RWPE2 (cell line): ENCODE measurements at regions not wholly inside any gene's neighbourhood (a gene's known extent, or its start where the extent isn't known, plus 50 kb on each side); places are given as distances from the start of the nearest gene placed in this dataset.

Source experiments
- ATAC-seq: fragments of 200-7000 bp; cut with Tn5 transposase; 3 replicates; pipeline ENCODE4 v1.9.1; 2021; ENCODE audit warnings: low read depth
- DNase-seq: peaks from one replicate; pipeline ENCODE4 v3.0.0-alpha.2; 2020; ENCODE audit warnings: low spot score
- H3K27ac ChIP-seq: fragments of 450-650 bp; 2 replicates; pipeline ENCODE4 v1.5.1; 2017; ENCODE audit warnings: mild to moderate bottlenecking; ENCODE audit not compliant: poor library complexity, severe bottlenecking
- H3K27me3 ChIP-seq: fragments of 250-450 bp; sonication (Bioruptor Pico); 2 replicates; pipeline ENCODE4 v1.5.1; 2021; ENCODE audit warnings: mild to moderate bottlenecking, moderate library complexity; ENCODE audit not compliant: insufficient read depth, poor library complexity, severe bottlenecking
- H3K36me3 ChIP-seq: fragments of 250-450 bp; sonication (Bioruptor Pico); 2 replicates; pipeline ENCODE4 v1.5.1; 2020; ENCODE audit warnings: low read depth, mild to moderate bottlenecking, moderate library complexity
- H3K4me1 ChIP-seq: fragments of 250-450 bp; sonication (Bioruptor Pico); 2 replicates; pipeline ENCODE4 v1.5.1; 2021; ENCODE audit warnings: mild to moderate bottlenecking, moderate library complexity; ENCODE audit not compliant: insufficient read depth, poor library complexity, severe bottlenecking
- H3K4me3 ChIP-seq: fragments of 250-450 bp; sonication (Bioruptor Pico); 2 replicates; pipeline ENCODE4 v1.5.1; 2021; ENCODE audit warnings: mild to moderate bottlenecking, moderate library complexity; ENCODE audit not compliant: severe bottlenecking
- H3K9me3 ChIP-seq: fragments of 250-450 bp; sonication (Bioruptor Pico); 2 replicates; pipeline ENCODE4 v1.5.1; 2021; ENCODE audit warnings: mild to moderate bottlenecking, moderate library complexity; ENCODE audit not compliant: severe bottlenecking
- CTCF ChIP-seq: fragments of 450-650 bp; IDR thresholded peaks from one replicate; pipeline ENCODE4 v1.5.1; 2017; ENCODE audit warnings: mild to moderate bottlenecking, moderate library complexity; ENCODE audit not compliant: poor library complexity, severe bottlenecking

DNA sequence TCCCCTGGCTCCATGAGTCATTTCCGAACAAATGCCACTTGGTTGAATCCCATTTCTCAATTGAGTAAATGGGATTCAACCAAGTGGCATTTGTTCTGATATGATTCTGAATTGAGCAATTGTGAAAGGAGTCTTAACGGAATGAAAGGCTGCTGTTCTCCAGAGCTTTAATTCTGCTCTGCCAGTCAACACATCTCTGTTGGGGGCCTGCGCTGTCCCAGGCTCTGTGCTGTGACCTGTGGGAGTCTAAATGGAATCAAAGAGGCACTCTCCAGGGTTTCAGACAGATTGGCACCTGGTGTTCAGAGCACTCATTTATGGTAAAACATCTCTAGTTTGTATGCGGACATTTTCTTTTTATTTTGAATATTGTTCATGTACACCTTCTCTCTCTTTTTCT, 126.2 kb downstream of the WSCD1 start:
- H3K9me3 ChIP-seq = no peaks in the 10 kb centered on the region
- no peak for TF ChIP-seq CTCF
- no peaks in the 10 kb centered on the region for H3K36me3 ChIP-seq
- no peak for ATAC-seq
- no peaks in the 10 kb centered on the region for H3K4me1 ChIP-seq
- no peak overlapping the region for H3K27ac ChIP-seq
- no peaks in the 10 kb centered on the region for H3K27me3 ChIP-seq
- DNase-seq = no peak
- no peak overlapping the region for H3K4me3 ChIP-seq

DNA sequence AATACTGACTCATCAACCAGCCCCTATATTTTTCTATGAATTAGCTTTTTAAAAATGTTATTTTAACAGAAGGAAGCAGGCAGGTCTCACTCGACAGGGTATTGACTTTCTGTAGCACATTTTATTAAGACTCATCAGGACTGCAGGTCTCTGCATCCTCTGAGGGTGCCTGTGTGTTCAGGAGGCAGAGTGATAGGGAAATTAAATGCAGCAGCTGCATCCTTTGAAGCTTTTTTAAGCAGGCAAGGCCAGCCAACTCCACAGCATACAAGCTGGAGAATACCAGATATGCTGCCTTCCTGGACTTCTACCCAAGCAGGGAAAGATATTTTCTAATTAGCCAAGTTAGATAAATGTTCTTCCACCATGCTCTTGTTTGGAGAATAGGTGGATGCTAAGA, 124.9 kb downstream of the WSCD1 start:
- no peak for TF ChIP-seq CTCF
- H3K27me3 ChIP-seq = no peaks in the 10 kb centered on the region
- no peak overlapping the region for H3K27ac ChIP-seq
- ATAC-seq (no peak; the same call in 2 of the 3 replicates), DNase-seq (no peak)
- no peaks in the 10 kb centered on the region for H3K4me1 ChIP-seq
- no peak overlapping the region for H3K4me3 ChIP-seq
- H3K9me3 ChIP-seq = no peaks in the 10 kb centered on the region
- H3K36me3 ChIP-seq = no peaks in the 10 kb centered on the region

GRCh38 chr17:6191405-6192324, 121.5 kb downstream of the WSCD1 start:
- H3K4me3 ChIP-seq = no peak overlapping the region

GRCh38 chr17:6187836-6188235, 117.7 kb downstream of the WSCD1 start:
- Histone ChIP-seq H3K36me3 (no peaks in the 10 kb centered on the region), H3K4me3 (no peak overlapping the region), H3K27ac (no peak overlapping the region), H3K9me3 (no peaks in the 10 kb centered on the region), H3K4me1 (no peaks in the 10 kb centered on the region), H3K27me3 (no peaks in the 10 kb centered on the region)
- DNase-seq = no peak
- peak; percentile 88 for ATAC-seq
- no peak for TF ChIP-seq CTCF

More at GRCh38 chr17:6191405-6192324, 121.5 kb downstream of the WSCD1 start:
- H3K27ac ChIP-seq = no peak overlapping the region
- H3K27me3 ChIP-seq = no peaks in the 10 kb centered on the region
- DNase-seq (no peak), ATAC-seq (no peak)
- no peaks in the 10 kb centered on the region for H3K36me3 ChIP-seq
- no peaks in the 10 kb centered on the region for H3K9me3 ChIP-seq
- H3K4me1 ChIP-seq = no peaks in the 10 kb centered on the region
- no peak for TF ChIP-seq CTCF

GRCh38 chr17:6186998-6187397, 116.8 kb downstream of the WSCD1 start:
- no peak for TF ChIP-seq CTCF
- Histone ChIP-seq H3K9me3 (no peaks in the 10 kb centered on the region), H3K27me3 (no peaks in the 10 kb centered on the region), H3K4me3 (no peak overlapping the region), H3K4me1 (no peaks in the 10 kb centered on the region), H3K36me3 (no peaks in the 10 kb centered on the region), H3K27ac (no peak overlapping the region)
- DNase-seq (no peak), ATAC-seq (no peak)
